Fibroblast of peridontal ligament (primary cell): ENCODE measurements at regions not wholly inside any gene's neighbourhood (a gene's known extent, or its start where the extent isn't known, plus 50 kb on each side); places are given as distances from the start of the nearest gene placed in this dataset.

Source experiments
- DNase-seq: peaks from one replicate; pipeline ENCODE4 v3.0.0-alpha.2; 2010; ENCODE audit errors: extremely low read depth

DNA sequence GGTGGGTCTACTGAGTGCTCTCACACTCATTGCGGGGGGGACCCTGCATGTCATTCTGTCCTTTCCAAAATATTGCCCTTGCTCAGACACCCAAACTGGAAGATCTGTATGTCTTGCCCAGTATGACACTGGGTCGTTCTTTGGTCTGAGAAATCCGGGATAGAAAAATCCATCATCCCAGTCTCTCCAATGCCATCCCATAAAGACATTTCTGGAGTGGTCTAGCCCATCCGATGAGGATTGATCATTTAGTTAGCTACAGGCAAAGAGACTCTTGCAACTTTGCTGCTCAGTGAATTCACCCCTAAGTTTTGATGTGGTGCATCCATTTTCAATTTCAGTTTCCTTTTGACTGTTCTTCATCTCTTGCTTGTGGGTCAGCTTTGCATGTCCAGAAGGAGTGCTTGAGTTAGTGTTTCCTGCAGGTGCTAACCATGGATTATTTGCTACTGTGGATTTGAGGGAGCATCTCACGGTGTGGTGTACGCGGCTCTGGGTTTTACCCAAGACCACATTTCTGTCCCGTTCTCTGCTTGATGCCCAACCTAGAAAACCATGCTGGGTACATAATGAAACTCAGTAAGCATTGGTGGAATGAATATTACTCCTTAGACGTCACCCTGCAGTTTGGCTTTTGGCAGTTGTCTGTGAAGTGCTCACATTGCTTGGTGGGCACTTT lies 247.0 kb upstream of the MKI67 start:
- DNase-seq: no peak

DNA sequence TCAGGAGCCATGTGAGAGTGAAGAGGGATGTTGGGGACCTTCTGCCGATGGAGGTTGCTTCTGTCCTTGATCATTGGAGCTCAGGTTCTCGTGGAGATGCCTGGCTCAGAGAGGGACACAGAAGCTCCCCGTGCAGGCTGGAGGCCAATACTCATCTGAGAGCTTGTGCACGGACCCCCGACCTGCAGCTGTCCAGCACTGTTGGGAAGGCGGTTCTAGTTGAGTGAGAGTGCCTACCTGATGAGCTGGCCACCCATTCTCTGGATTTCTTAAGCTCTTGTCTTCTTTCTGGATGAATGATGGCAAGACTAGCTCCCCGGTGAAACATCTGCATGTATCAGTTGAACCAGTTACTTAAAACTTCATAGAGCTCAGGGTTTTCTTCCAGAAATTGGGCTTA lies 247.6 kb upstream of the MKI67 start:
- DNase-seq: no peak

DNA sequence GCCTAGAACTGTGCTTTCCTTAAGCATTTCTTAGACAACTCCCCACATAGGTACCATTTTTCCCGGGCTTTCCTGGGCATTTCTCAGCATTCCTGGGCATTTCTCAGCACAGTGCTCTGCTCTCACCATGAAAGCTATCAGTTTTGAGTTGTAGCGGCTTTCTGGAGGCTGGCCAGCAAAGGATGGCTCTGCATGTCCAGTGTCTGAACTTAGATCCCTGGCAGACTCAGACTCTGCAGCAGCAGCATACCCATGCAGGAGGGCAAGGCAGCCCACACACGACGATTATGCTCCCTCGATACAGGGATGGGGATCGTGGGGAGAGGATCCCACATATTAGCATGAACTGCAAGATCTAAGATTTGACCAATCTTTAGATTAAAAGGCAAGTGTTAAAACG lies 248.9 kb upstream of the MKI67 start:
- DNase-seq: no peak

DNA sequence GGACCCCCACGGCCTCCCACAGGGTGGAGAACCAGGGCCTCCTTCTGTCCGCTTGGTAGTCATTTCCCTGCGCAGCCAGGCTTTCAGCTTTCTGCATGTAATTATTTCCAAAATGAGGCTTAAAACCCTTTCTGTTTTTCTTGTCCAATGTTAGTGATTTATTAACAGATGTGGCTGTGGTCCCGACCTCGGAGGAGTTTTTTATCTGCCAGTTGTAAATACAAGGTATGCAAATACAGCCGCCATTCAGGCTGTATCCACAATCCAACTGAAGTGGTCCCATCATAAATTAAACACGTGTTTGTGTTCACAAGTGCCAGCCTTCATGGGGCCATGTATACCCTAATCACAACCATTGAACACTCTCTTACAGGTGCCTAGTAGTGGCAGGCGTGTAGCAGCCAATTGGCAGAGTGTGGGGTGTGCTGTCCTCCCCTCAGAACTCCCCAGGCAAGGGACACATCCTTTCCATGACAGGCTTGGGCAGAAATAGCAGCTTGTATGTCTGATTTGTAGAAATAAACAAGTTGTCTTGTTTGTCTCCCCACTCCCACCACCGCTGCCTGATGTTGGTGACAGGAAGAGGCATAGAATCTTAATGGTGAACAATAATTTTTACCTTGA lies 251.3 kb upstream of the MKI67 start:
- DNase-seq: no peak

DNA sequence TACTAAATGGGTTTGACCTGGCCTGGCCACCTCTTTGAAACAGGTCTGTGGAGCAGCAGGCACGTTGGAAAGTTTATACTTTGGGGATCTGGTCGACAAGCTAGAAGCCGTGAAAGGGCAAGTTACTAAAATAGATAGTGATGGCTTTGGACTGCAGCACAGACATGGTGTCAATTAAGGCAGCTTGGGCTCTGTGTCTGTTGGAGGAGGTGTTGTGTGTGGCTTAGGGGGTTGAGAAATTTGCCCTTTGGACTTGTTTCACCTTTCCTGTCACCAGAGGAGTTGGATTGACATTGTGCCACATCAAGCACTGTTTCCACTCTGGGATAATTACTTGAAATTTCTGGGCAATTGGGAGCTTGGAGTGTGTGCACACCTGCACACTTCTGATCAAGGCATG lies 251.8 kb upstream of the MKI67 start:
- no peak for DNase-seq

DNA sequence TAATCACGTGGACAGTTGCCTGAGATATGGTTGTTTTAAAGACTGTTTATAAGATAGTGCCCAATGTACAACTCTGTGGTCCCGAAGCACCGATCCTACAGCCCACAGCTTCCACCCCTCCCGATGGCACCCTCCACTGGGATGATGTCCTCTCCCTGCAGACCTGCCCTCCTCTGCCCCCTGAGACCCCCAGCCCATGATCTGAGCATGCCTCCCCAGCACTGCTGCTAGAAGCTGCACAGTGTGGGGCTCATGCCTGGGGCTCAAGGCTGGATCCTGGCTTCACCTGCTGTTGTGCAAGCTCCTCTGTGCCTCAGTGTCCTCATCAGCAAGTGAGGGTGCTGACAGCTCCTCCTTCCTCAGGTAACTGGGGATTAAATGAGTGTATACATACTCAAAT lies 254.7 kb upstream of the MKI67 start:
- DNase-seq: no peak

DNA sequence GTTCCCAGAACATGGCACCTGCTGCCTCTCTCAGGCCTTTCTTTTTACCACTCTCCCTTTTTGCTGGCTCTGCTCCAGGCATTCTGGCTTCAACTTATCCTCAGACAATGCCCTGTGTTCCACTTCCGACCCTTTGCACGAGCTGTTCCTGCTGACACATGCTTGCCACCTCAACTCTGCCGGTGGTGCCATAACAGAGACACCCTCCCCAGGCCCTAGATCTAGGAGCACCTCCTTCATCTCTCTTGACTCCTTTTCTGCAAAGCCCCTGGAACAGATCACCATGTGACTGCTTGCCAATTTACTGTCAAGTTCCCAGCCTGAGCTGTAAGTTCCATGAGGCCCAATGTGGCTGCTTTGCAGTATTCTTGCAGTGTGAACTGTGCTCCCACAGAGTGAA lies 256.0 kb upstream of the MKI67 start:
- DNase-seq: no peak

DNA sequence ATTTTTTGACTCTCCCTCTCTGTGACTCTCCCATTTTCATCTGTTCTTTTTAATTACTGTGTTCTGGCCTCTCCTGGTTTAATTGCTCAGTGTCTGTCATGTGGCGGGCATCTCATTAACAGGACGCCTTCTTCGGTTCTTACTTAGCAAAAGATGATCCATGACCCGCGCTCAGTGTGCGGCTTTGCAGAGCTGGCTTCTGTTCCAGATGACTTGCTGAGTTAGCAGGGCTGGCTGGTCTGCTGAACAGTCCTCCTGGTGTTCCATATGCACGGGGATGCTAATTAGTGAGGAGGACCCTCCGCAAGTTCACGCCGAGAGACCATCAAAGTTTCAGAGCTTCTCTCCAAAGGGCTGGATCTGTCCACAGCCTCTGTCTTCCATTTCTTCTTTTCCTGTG lies 258.6 kb upstream of the MKI67 start:
- DNase-seq: no peak

DNA sequence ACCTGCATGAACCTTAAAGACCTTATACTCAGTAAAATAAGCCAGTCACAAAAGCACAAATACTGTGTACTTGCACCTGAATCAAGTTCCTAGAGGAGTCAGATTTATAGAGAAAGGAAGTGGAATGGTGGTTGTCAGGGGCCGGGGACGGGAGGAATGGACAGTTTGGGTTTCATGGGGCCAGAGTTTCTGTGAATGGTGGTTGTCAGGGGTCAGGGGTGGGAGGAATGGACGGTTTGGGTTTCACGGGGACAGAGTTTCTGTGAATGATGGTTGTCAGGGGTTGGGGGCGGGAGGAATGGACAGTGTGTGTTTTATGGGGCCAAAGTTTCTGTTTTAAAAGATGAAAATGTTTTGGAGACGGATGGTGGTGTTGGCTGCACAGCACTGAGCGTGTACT lies 260.0 kb upstream of the MKI67 start:
- DNase-seq: no peak

DNA sequence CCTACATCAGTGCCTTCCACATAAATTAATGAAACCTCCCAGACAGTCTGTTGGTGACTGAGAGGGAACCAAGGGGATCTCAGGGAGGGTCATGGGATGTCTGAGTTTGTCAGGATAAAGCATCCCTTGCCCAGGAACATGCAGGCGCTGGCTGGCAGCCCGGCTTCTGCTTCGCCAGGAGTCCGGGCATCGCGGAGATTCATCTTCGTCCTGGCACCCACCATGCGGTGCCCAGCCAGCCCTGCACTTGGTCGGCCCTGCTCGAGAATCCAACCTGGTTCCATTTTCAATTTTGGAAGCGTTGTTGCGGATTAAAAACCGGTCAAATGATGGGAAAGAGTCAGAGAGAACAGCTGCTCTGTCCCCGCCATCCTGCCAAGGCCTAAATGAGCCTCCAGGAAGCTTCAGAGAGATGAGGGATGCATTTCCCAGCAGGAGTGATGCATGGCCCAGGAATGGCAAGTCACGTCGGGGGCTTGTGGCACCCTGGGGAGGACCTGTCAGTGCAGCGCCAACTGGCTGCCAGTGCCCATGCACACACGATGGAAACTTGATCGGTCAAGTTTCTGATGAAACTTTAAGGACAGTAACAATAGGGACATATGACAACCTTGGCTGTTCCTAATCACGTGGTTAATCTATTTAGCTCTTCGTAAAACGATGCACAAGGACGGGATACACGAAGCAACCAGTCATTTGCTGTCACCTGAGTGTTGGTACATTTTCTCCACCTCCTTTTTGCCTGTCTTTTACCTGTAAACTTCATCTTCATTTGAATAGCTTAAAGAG lies 260.8 kb upstream of the MKI67 start:
- DNase-seq: no peak

DNA sequence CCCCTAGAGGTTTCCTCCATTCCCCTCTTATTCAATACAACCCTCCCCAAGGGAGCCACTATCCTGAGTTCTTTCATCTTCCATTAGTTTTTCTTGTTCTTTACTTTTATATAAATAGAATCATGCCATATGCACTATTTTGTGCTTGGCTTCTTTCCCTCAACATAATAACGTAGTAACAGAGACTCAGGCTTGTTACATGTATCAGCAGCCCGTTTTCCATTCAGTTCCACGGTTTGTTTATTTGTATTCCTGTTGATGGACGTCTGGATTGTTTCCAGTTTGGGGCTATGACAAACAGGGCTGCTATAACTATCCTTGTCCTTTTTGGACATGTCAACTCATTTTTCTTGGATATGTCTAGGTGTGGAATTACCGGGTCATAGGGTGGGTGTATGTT lies 264.4 kb upstream of the MKI67 start:
- no peak for DNase-seq

DNA sequence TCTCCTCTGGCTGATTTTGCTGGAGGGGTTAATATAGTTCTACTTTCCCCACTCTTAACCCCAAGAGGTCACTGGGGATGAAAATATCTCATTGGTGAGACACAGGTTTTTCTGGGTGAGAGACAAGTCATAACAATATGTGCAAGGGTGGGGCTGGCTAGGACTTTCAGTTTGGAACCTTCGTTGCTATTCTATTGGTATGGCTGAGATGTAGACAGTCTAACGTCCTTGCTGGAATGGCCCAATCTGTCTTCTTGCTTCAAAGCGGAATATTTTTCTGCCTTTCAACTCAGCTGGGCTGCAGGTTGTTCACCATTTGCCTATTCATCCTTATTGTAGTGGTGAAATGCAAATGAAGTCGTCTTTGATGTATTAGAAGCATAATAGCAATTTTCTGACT lies 267.3 kb upstream of the MKI67 start:
- DNase-seq: no peak

DNA sequence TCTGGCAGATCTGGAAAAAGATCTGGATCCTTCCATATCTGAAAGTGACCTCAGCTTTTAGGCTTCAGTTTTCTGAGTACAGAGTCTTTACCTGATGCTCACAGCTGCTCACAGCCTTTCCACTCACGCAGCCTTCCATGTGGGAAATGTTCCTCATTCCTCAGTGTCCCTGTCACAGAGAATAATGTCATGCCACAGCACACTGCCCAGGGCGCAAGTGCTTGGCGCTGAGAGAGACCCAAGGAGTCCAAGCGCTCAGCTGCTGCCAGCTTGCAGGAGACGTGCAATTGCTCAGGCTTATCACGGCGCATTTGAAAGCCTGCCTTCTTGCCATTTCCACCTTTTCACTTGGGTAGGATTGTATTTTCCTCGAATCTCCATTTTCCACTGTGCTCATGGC lies 271.9 kb upstream of the MKI67 start:
- DNase-seq: no peak

DNA sequence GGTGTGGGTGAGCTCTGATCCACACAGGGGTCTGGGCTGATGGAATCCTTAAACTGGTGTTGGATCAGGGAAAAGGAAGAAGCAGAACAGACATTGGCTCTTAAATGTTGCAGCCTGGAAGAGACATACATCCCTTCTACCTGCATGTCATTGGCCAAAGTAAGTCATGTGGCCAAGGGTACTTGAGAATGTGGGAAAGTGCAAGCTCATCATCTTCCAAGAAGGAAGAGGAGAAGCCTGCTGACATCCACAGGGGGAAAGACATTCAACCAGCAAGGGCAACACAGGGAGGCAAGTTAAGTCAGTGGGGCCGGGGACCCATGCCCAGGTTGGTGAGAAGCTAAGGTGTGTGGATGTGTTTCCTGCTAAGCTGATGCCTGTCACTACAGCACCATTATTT lies 272.8 kb upstream of the MKI67 start:
- no peak for DNase-seq

DNA sequence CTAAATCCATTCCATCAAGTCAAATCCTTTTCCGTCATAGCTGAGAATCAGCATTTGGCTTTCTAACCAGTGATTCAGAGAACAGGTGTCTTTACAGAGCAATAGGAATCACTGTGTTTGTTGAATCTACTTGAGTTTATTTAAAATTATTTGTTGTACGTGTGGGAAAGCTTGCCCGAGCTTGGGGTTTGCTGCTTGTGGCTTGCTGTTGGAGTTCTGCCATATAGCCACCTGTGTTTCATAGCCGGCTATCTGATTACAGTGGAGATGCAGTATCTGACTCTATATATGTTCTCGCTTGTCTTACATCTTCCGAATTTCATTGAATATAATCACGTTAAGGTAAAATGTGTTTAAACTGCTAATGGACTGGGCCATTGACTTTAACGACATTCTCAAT lies 274.3 kb upstream of the MKI67 start:
- no peak for DNase-seq

DNA sequence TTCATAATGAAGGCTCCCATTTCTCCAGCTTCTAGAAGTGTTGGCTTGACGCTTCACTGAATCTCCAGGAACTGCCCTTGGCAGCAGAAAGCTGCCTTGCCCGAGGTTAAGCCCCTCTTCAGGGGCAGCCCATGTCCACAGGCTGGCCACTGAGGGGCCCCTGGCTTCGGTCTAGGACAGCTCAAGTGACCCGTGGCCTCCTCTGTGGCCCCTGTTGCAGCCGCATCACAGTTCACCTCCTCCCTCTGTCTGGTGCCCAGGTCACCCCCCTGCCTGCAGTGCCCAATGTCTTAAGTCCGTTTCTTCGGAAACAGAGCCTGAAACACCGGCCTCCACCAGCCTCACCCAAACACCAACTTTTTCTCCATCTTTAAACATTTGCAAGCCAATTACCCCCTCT lies 279.2 kb upstream of the MKI67 start:
- DNase-seq: no peak

DNA sequence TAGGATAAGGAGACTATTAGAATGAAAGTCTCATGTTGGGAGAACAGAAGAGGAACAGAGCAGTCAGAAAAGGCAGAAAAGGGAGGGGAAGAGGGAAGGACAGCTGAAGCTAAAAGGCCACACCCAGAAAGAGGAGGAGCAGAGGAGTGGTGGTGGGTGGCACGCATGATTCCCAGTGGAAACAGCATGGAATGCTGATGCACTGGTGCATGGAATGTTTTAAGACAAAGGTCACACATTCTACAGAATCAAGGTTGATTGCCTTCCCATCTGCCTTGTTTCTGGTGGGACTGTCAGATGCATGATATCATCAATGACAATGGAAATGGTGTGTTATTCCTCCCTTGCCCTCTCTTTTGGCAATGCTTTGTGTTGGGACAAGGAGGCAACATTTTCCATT lies 285.4 kb upstream of the MKI67 start:
- DNase-seq: no peak

DNA sequence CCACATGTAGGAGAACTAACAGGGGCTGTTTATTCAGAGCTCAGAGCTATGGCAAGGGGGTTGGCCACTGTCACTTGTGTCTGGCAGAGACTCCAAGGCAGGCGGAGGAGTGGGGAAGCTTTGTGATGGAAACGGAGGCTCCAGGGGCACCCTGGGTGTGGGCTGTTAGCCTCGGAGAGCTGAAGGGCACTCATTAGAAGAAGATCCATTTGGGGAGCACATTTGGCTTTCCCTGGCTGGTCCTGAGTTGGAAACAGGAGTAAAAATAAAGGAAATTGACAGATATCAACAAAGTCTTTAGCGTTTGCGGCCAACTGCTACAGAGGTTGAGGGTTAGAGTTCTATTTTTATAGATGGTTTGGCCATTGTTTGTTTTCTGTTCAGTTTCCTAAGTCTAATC lies 288.3 kb upstream of the MKI67 start:
- no peak for DNase-seq

DNA sequence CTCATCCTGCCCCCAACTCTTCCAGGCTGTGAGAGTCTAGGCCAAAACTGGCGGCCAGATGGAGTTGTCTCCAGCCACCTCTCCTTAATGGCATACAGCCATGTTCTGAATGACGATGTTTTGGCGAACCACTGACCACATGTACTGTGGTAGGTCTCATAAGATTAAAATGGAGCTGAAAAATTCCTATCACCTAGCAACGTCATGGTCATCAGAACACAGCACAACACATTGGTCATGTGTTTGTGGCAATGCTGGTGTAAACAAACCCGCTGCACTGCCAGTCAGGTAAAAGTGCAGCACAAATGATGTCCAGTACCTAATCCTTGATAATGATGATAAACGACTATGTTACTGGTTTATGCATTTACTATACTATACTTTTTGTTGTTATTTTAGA lies 290.0 kb upstream of the MKI67 start:
- DNase-seq: no peak

DNA sequence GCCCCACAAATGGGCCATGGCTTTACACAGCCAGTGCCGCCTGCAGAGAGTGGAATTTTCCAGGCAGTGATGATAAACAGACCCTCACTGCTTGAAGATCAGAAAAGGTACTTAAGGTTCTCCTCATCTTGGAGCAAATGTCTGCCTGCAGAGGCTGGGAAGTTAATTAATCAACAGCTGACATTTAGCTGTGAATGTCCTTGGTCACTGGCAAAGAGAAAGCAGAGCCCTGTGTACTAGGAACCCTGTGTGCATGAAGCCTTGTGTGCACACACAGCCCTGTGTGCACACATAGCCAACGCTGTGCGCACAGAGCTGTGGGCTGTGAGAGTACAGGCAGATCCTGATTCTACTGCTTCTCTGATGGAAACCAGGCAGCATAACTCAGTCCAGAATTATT lies 291.6 kb upstream of the MKI67 start:
- DNase-seq: no peak

DNA sequence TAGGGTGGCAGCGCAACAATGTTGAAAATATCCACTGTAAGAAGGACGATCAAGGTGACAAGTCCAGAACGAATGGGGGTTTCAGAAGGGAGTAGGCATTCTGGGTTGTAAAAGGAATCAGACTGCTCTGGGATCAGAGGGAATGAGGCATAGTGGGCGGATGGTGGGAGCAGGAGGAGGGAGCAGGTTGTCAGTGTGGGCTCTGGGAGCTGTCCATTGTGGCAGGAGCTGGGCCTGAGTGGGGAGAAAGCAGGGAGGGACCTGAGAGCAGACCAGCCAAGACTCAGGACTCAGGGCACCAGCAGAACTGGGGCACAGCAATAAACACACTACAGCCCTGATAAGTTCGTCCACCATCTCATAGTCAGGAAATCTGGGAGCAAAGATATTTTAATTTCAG lies 292.6 kb upstream of the MKI67 start:
- DNase-seq: no peak

DNA sequence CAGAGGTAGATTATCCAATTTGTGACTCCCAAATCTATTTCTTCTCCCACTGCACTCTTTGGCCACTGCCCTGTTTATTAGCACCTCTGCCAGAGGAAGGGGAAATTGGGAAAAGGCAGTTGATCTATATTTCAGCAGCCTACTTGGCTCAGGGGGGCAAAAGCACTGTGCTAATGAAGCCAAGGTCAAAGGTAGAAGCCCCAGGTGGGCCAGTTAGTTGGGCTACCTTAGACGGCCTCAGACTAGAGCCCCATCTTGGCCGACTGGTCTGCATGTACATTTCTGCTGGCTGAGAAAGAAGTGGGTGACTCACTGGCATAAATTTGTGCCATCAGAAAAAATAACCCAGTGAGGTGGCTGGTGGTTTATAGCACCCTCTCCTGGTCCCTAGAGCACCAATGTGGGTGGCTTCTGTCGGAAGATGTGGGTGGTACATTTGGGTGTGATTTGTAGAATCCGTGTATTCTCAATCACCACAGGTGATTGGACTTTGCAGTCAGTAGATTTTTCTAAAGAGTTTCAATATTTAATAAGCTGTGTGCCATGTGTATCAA lies 293.3 kb upstream of the MKI67 start:
- no peak for DNase-seq

DNA sequence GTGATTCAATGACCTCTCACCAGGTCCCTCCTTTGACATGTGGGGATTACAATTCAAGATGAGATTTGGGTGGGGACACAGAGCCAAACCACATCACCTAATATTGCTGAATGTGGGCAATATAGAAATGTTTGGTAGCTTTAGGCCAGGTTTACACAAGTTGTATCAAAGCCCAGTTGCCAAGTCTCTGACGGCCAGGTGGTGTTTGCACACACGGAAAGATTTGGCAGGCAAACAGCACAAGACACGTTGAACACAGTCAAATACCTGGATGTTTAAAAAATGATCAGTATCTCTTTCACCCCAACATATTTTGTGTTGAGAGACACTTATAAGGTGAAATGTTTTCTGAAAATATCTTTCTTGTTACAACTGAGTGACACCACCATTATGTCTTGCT lies 294.4 kb upstream of the MKI67 start:
- DNase-seq: no peak
